HG03108 (cell line): ENCODE measurements at regions not wholly inside any gene's neighbourhood (a gene's known extent, or its start where the extent isn't known, plus 50 kb on each side); places are given as distances from the start of the nearest gene placed in this dataset.

Experiments used
- ATAC-seq: cut with Tn5 transposase; IDR thresholded peaks from one replicate; pipeline ENCODE4 v1.9.1; 2021; ENCODE audit warnings: moderate library complexity; ENCODE audit not compliant: unreplicated experiment

DNA sequence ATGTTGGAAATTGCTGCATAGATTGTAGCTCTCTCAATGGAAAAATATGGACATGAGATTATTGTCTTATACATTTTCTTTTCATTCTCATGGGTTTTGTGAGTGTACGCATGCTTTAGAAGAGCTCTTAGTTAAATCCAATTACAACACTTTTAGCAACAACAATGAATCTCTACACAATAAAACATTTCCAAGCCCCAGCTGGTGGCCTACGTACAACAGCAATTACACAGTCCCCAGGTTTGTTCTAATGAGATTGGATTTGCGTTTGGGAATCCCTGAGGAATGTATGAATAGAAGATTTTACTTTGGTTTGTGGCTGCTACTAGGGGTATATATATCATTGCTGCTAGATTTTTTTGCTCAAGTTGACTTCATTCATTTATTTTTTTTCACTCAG is 98.6 kb downstream of the FHDC1 start:
- ATAC-seq = no peak

DNA sequence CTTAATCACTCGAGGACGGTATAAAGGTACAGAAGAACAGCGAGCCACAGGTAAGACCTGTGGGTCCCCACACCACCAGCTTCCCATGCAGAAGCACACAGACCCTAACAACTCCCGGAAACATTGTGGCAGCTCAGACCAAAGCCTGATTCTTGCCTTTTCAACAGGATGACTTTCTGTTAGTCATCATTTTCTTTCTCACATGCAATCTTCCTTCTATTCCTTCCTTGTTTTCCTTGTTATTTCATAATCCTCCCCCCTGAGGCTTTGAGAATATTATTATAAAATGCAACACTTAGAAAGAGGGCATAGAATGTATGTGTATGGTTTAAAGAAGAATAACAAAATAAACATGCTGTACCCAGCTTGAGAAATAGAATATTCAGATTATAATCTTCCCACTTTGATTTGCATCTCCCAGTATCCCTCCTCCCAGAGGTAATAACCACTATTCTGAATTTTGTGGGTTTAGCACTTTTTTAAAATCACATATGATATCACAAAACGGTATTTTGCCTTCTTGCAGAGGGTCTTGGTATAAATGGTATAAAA is 100.9 kb downstream of the FHDC1 start:
- ATAC-seq = no peak

DNA sequence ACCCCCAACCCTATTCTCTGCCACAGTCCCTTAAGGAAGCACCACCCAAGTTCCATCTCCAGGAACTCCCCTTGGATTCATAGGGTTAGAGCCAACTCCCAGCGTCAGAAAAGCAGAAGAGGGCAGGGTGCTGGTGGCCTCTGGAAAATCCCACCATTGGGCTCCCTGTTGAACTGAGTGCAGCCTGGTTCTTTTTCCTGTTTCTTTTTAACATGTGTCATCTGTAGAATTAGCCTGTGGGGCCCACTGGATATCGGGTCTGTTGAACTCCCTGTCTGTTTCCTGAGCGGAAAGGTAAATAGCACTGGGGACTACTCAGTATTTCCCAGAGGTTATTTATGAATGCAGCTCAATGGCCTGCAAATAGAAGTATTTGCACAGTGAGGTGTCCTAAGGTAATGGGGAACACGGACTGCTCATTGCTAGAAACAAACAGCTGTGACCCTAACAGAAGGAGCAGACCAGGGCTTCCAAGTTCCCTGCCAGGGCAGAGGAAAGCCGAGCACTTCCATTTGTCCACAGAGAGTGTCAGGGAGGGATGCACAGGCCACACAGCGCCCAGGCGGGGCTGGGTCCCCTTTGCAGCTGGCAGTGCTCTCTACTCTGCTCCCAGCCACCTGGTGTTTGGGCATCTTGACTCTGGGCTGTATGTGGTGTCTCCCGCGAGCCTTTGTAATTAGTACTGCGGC is 102.6 kb downstream of the FHDC1 start:
- ATAC-seq = no peak

DNA sequence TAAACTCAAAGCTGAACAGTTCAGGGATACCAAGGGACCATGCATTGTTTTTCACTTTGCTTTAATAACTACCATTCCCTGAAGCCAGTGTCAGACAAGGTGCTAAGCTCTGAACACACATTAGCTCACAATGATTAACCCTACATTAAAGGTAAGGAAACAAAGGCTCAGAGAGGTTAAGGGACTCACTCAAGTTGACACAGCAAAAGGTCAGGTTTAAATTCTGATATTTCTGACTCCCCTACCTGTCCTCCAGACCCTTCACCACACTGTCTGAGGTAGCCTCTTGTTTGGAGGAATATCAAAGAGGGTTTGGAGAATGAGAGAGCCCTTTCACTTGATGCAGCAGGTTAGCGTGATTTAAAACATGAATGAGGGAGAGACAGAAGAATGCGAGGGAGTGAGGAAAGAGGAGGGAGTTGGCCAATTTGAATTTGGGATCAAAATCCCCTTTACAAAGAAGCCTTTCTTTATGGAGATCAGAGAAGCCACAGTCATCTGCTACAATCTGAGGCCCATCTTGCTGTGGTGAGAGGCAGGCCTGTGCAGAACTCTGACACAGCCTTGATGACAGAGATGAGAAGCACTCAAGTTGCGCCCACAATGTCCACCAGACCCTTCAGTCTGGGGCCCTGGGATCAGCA is 103.5 kb downstream of the FHDC1 start:
- no peak for ATAC-seq

DNA sequence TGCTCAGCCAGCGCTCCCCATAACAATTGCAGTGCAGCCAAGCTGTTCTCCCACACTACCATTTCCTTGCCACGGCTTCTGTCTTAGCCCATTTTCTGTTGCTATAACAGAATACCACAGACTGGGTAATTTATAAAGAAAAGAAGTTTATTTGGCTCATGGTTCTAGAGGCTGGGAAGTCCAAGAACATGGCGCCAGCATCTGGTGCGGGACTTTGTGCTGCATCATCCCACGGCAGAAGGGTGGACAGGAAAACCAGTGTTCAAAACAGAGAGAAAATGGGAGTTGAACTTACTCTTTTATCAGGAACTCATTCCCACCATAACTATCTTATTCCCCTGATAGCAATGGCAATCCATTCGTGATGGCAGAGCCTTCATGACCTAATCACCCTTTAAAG is 104.6 kb downstream of the FHDC1 start:
- no peak for ATAC-seq

DNA sequence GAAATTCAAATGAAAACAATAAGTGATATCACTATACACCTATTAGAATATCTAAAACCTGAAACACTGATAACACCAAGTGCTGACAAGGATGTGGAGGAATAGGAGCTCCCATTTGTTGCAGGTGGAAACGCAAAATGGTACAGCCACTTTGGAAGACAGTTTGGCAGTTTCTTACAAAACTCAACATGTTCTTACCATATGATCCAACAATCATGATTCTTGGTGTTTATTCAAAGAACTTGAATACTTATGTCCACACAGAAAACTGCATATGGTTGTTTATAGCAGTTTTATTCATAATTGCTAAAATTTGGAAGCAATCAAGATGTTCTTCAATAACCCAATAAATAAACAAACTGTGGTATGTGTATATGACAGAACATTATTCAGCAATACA is 107.9 kb downstream of the FHDC1 start:
- ATAC-seq = no peak

DNA sequence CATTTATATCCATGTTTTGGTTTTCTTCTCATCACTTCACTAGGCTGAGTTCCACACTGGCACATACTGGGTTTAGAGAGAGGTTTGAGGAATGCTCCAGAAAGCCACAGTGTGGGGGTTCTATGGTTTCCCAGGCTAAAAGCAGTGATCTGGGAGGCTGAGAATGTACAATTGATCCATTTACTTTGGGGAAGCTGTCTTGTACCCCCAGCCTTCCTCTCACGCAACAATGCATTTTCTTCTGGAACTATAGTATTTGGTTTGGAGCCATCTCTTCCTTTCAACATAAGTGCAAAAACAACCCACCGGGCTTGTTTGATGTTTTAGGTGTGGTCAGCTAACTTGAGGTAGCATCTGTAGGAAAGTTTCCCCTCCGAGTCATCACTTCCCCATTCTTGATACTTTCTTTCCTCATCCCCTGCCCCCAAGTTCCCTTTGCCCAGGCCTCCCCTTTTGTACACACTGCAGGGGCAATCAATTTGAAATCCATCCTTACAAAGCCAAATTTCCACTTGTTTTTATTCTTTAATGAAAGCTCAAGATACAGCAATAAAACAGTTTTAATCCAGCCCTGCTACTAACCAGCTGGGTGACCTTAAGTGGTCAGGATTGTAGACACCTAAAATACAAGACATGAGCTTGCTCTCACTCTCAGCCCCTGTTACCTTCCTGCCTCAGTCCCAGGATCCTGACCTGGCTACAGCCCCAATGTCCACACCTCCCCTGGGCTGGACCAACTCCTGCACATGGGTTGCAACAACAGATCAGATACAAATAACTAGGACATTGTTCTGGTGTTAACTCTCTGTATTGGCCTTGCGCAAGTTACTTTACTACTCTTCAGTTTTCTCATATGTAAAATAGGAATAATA is 109.2 kb downstream of the FHDC1 start:
- no peak for ATAC-seq

DNA sequence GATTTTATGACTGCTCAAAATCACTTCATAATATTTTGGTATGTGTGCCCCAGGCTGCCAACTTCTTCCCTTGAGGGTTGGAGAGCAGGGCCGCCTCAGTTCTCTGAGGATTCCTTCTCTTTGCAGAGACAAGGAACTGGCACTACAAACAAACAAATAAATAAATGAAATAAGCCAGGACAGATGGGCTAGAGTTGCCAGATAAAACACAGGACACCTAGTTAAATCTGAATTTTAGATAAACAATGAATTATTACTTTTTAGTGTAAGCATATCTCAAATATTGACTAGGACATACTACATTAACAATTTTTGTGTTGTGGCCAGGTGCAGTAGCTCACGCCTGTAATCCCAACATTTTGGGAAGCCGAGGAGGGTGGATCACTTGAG is 122.5 kb downstream of the FHDC1 start:
- ATAC-seq = no peak

DNA sequence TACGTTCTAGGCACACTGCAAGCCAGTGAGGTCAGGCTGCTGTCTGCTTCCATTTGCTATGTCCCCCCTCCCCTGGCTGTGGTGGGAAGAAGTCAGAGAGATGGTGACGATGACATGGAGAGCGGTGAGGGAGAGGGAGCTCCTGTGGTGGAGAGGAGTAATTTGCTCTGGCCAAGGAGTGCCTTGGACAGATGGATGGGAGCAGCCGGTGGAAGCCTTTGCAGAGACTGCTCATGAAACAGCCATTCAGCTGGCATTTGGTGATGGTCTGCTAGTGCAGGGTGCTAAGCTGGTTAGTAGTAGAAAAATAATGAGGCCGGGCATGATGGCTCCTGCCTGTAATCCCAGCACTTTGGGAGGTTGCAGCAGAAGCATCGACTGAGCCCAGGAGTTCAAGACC is 124.1 kb downstream of the FHDC1 start:
- no peak for ATAC-seq

DNA sequence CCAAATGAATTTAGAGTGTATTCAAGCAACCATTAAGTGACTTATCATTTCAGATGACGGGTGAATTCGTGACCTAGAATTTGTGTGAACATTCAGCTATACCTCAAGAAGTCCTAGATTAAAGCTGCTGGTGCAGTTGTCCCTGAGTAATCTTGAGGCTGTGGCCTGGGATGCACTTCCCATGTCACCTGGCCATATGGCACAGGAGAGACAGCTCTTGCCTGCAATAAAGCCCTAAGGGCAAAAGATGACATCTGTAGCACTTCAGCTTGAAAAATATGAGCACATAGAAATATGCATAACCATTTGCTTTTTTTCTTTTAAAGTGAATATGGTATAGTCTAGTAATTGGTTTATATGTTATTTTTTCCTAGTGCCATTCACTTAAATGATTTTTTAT is 125.8 kb downstream of the FHDC1 start:
- ATAC-seq = no peak

DNA sequence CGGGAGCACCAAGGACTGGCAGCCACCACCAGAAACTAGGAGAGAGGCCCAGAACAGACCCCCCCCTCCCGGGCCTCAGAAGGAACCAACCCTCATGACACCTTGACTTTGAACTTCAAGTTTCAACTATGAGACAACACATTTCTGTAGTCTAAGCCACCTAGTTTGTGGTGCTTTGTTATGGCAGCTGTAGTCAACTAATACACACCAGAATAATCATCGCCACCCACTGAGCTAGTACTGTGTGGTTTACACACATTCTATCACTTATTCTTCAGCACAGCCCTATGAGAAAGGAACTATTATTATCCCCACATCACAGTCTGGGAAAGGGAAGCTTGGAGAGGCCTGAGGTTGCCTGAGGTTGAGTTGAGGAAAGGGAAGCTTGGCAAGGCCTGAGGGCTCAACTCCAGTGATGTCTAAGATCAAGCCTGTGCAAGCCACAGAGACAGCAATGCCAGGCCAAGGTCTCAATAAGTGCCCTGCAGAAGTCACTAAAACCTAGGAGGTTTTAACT is 126.6 kb downstream of the FHDC1 start:
- ATAC-seq = no peak

DNA sequence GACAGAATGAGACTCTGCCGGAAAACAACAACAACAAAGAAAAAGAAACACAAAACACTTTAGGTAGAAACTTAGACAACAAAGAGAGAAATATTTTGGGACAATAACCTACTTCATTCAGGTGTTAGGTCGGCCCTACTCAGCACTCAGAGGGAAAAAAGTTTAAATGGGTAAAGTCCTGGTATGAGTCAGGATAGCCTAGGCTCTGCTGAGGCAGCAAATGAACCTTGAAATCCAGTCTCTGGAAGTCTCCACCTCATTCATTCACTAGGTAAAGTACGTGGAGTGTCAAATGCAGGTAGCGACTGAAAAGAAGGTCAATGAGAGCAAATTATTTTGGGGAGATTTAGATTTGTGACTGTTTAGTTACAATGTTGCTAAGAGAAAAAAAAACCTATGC is 127.4 kb downstream of the FHDC1 start:
- ATAC-seq = no peak

DNA sequence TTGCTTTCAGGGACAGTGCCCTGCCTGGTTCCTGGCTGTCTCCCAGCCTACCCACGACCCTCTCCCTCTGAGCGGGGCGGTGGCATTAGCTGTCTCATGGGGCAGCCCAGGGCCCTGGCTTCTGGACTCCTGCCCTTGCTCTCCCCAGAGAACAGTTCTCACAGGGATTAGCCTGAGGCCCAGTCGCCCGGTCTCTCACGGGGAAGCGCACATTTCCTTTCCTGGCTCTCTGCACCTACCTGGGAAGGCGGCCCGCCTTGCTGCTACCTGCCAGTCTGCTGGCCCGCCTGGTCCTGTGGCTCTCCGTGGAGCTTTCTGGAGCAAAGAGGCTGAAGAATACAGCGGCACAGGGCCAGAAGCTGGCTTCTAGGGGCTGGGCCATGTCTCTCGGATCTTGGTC is 128.4 kb downstream of the FHDC1 start:
- ATAC-seq = no peak

DNA sequence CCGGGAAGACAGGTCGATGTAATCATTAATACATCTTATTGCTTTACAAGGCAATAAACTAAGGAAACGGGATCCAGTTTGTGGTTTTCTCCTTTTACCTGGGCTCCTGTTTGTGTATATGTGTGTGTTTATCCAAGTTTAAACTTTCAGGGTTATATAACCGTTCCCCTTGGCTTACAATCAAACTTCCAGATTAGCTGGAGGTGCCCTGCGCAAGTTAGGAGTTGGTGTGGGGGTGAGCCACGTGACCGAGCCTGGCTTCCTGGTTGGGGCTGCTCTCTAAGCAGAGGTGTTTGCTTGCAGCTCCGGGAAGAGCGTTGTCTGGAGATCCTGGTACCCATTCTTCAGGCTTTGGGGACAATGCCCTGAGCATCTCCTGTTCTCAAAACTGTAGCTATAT is 129.2 kb downstream of the FHDC1 start:
- no peak for ATAC-seq

DNA sequence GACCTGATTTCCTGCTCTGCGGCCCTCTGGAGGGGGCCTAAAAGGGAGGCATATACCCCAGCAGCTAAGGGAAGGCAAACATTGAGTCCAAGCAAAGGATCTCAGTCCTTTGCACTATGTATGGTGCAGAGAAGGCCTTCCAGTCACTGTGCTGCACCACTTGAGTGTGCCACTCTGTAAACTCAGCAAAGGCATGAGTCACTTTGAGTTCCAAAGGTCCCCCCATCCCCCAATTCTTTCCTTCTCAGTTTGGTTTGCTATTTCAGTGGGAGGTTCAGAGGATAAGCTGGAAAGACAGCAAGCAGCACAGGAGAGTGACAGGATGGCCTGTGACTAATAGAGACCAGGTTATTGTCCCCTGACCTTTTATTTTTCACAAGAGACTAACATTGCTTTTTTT is 131.3 kb downstream of the FHDC1 start:
- no peak for ATAC-seq

DNA sequence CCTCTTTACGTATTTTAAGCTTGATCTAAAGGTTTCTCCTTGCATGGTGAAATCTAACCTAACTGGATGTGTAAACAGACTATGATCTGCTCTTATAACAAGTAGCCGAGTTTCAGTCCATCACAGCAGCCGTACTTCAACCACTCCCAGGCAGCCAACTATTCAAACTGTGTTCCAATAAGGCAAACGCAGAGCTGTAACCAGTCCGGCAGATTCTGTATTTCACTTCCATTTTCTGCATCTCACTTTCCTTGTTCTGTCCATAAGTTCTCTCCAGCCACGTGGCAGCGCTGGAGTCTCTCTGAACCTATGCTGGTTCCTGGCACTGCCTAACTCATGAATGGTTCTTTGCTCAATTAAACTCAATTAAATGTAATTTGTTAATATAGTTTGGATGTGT is 132.6 kb downstream of the FHDC1 start:
- ATAC-seq = no peak

DNA sequence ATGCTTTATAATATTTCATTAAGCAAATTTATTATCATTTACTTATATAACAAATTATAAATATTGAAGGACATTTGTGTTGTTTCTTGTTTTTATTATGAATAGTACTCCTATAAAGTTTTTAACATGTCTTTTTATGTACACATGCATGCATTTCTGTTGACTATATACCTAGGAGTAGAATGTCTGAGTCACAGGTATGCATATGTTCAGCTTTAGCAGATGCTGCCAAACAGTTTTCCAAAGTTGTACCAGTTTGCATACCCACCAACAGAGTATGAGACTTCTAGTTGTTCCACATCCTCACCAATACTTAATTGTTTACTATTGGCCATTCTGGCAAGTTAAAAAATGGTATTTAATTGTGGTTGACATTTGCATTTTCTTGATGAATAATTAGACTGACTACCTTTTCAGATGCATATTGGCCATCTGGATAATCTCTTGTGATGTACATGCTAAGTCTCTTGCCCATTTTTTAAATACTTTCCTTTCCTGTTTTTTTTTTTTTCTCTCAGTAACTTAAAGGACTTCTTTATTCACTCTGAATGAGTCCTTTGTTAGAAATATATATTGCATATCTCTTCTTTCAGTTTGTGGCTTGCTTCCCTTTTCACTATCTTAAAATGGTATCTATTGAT is 132.2 kb upstream of the TRIM2 start:
- no peak for ATAC-seq

DNA sequence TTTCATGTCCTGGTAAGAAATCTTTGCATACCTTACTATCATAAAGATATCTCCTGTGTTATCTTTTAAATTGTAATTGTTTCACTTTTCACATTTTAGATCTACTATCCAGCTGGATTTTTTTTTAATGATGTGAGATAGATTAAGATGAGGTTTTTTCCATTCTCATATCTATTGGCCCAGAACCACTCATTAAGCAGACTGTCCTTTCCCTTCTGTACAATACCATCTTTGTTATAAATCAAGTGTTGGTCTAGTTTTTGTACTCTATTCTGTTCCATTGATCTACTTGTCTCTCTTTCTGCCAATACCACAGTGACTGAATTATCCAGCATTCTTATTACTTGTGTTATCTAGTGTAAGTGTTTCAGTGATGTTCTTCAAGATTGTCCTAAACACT is 131.6 kb upstream of the TRIM2 start:
- no peak for ATAC-seq

DNA sequence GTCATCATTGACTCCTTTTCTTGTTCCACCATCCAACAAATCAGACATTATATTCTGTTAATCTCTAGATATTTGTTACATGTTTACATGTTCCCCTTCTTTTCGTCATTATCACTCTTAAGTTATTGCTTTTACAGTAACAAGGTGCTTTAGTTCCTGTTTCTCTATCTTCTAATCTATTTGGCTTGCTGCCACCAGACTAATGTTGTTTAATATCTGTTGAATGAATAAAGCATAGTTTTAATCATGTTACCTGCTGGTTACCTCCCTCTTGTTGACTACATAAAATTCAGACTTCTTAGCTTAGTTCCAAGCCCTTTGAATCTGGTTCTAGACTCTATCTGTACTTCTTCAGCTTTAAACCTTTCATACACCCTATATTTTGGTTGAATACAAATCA is 129.8 kb upstream of the TRIM2 start:
- ATAC-seq = no peak

DNA sequence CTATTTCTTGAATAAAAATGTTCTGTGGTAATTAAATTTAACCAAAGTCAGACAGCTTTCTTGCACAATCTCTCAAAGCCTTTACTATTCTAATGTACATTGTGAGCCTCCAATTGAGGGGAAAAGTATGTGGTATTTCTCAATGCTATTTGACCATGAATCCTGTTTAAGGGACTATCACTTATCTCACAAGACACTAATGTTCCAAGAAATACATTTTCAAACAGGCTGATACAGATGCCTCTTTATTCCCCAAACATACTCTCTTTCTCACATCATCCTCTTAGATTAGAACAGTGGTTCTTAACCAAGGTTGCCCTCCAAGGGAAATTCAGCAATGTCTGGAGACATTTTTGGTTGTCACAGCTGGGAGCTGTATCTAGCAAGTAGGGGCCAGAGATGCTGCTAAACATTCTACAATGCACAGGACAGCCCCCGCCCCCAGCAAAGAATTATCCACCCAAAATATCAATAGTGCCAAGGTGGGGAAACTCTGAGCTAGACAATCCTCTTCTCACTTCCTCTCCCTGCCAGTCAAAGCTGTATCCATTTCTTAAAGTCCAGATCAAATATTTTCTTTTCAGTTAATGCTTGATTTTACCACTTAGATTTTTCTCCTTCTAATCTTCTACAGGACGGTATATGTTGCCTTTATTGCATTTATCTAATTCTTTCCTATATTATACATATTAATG is 129.2 kb upstream of the TRIM2 start:
- ATAC-seq = no peak
